NT2/D1 (cell line): ENCODE measurements at regions not wholly inside any gene's neighbourhood (a gene's known extent, or its start where the extent isn't known, plus 50 kb on each side); places are given as distances from the start of the nearest gene placed in this dataset.

Experiments
- YY1 ChIP-seq: IDR thresholded peaks from 2 replicates; pipeline ENCODE4 v1.6.1; 2011; ENCODE audit not compliant: insufficient read length, insufficient read depth
- ZNF274 ChIP-seq: IDR thresholded peaks from 2 replicates; pipeline ENCODE4 v1.6.1; 2011; ENCODE audit warnings: mild to moderate bottlenecking, low read depth, low read length

DNA sequence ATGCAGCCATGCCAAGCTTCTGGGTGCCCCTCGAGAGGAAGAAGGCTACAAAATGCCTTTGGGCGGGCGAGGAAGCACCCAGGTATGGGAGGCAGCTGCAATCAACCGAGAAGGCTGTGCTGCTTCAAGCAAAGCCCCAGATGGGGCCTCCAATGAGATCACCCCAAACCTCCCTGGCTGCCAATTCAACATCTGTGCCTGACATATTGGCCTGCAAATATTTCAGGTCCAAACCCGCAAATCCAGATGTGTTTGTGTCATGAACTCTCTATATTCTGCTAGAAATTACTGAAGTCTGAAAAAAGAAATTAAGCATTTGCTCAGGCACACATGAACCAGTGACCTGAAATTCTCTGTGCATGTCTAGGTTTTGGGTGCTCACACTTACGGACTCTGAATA, 78.8 kb upstream of the RCN1 start:
- TF ChIP-seq ZNF274 (no peak), YY1 (no peak)
